Endometrial microvascular endothelial cells (primary cell): ENCODE measurements at regions not wholly inside any gene's neighbourhood (a gene's known extent, or its start where the extent isn't known, plus 50 kb on each side); places are given as distances from the start of the nearest gene placed in this dataset.

ENCODE experiments used
- in situ Hi-C: cut with HindIII; loops from 2 replicates; pipeline ENCODE4 v1.10.0; 2017; ENCODE audit warnings: low sequenced_read_pairs, low pct_unique_long_range_greater_than_20kb; ENCODE audit errors: inconsistent ontology term

DNA sequence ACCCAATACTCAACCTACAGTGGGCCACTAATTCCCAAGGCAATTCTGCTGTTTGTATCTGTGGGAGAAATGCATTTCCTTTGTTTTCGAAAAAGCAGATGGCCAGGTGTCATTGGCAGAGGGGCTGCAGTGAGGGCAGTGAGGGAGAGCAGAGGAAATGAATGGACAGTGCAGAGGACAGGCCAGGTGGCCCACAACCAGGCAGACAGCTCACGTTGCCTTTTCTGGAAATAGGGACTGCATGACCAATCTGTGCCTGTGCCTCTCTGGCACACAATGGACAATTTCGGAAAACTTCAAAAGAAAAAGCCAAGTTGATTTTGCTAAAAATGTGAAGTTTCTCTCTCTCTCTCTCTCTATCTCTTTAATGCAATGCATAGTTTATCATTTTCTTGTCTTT is 52.6 kb upstream of the ETS2 start:
- in situ Hi-C loops = no loop called here

DNA sequence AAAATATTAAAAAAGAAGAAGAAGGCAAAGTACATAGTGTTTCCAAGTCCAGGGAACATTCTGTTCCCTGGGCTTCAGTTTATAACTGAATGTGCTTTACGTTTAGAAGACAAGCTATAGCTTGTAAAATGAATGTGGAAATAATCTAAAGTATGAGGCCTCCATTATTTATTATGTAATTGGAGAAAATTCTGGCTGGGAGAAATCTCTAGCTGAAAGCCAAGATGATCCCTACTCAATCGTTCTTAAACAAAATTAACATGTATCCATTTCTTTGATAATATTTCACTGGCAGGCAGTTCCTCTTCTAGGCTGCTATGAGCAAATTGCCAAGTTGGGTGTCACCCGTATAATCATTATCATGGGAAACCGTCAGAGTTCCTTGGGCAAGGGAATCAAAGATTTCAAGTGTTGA is 52.2 kb upstream of the ETS2 start:
- in situ Hi-C loops = no loop called here
